Putamen (tissue), 1 donor: ENCODE measurements at regions not wholly inside any gene's neighbourhood (a gene's known extent, or its start where the extent isn't known, plus 50 kb on each side); places are given as distances from the start of the nearest gene placed in this dataset.
A peak's percentile ranks its signal among the peaks of the same experiment; 100 is the strongest.

Experiments used
- DNase-seq: peaks from one replicate; pipeline ENCODE4 v3.0.0-alpha.2; 2016; ENCODE audit warnings: low spot score

DNA sequence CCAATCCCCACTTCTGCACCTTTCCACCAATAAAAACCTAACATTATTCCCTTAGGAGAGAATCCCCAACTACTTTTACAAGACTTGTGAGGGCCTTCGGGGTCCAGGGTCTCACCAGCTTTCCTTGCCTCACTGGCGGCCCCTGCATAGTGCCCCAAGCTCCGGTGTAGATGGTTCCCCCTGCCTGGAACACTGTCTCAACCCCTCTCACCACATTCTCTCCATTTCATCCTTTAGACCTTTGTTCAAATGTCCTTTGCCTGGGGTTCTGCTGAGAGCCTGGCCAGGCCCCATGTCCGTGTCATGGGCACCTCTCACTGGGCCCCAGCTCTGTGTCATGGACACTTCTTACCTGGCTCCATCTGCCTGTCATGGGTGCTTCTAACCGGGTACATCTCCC lies 64.5 kb upstream of the SORCS3 start:
- DNase-seq: no peak

DNA sequence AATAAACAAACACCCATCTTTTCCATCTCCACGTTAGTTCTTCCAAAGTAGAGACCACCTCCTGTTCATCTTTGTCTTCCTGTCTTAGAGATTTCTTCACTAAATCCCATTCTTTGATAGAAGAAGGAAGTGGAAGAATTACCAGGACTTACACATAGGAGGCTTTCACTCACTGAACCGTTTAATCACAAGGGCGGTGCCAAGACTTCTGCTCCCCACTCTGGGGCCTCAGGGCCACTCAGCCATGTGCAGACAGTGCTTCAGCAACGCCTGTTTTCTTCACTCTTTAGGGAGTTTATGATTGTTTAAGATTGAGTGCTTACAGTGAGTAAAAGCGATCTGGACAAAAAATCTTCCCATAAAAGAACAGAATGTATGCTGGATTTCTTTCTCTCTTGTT lies 63.9 kb upstream of the SORCS3 start:
- no peak for DNase-seq

DNA sequence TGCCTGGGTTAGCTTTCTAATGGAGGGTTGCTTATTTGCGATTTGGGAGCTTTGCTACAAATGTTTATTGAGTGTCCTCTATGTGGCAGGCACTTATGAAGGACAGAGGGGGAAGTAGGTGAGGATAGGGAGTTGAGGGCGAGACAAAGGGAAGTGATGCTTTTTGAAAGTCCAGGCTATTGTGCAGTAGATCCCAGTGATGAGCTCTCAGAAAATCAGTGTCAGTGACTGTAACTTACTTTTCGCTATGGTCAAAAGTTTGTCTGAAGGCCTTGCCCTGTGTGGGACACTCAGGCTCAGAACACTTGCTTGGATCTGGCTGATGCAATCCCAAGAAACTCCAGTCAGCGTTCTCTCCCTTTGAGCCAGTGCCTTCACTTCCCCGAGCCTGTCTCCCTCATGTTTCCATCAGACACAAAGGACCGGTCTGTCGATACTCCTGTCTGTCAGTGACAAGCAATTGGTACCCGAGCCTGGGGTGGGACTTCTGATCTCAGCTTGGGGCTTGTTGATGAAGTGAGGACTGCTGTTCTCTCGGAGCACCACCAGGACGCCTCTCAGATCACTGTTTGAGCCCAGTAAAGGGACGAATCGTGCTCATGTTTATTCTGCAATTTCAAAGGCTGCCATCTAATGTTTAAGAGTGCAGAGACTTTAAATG lies 63.1 kb upstream of the SORCS3 start:
- no peak for DNase-seq

DNA sequence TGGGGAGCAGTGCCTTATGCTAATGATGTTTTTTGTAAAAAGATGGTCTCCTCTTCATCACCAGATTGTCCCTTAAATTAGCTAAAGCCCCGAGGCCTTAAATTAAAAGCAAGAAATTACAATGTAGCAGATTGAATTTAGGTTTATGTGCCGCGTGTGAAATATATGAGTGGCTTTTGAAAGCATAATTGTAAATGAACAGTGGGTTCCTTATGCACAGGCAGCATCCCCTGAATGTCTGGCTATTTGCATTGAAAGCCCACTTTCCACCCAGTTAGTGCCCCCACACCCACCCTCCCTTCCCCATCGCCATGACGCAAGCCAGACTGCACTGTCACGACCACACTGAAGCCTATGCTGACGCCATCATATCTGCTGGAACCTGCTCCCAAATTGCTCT lies 62.4 kb upstream of the SORCS3 start:
- no peak for DNase-seq

DNA sequence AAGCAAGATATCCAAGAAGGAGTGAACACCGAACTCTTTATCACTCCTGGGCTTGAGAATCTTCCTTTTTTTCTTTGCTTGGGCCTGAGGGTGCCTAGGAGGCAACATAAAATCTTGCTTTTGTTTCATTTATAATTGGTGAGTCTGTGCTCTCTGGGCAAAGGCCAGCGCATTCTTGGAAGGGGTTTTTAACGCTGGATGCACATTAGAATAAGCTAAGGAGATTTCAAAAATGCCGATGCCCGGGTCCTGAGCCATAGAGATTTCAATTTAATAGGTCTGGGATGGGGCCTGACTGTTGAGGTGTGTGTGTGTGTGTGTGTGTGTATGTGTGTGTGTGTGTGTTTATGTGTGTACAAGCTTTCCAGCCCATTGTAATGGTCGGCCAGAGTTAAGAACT lies 62.0 kb upstream of the SORCS3 start:
- DNase-seq: no peak

DNA sequence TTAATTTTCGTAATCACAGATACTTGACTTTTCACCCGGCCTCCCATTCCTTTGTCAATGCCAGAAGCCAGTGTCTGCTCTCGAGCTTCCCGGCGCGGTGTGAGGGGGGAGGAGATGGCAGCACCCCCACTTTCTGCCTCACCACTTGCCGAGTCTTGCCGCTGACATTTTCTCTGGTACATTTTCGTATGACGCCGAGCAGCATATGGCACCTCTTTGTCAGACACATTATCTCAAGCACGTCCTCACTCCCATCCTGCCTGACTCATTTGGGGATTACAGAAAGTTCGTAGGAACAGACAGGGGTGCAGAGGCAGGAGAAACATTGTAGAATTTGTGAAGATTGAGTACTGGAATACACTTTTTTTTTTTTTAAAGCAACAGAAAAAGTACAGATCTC lies 60.8 kb upstream of the SORCS3 start:
- peak; percentile 51 for DNase-seq

- DNase-seq: peak; percentile 75
These were observed 60.1 kb upstream of the SORCS3 start for GRCh38 chr10:104580774-104581675.

DNA sequence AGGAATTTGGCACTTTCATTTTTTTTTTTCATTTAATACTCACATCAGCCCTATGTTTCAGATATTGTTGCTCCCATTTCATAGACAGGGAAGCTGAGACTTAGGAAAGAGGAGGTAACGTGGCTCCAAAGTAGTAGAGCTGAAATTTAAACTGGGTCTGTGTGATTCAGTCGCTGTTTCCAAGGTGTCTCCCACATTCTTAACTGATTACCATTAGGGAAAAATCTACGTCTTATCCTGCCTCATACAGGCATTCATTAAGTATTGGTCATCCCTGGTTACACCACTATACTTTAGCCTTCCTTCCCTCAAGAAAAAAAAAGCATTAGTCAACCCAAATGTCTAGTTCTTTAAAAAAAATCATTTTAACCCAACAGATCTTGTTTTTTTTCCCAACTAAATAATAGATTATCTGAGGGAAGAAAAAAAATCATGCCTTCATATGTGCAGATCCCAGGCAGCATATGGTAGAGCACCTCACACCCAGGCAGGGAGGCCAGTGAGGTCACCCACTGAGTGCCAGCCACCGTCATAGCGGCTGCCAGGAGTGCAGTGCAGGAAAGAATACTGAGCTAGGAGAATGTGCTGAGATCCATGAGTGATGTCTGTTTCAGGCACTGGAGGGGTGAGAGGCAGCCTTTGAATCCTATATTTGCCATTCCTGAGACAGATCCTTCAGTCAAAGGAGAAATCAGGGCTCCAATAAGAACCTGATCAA lies 59.0 kb upstream of the SORCS3 start:
- no peak for DNase-seq

DNA sequence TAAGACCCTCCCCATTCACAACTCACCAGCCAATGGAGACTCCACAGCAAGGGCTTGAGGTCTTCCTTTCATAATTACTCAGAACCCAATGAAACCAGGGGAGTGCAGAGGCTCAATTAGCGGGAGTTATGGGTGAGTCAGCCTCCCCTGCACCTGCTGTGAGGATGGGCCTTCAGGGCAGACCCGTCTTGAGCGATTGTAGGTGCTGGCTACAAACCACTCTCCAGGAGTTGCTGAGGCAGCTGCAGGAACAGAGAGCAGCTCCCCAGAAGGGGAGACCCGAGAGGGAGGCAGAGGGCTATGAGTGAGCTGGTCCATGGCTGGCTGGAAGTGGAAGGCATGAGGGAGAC lies 58.5 kb upstream of the SORCS3 start:
- no peak for DNase-seq

DNA sequence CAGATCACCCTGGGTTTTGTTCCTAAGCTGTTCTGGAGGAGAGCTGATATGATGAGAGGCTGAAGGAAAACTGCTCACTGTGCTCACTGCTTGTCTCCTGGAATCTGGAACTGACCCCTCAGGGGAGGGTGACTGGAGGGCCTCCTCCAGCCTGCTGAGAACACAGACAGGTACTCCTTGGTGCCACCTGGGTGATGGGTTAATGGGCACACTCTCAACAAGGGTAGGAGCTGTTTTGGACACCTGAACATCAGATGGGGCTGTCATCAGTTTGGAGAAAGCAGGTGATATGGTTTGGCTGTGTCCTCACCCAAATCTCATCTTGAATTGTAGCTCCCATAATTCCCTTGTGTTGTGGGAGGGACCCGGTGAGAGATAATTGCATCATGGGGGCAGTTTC lies 58.1 kb upstream of the SORCS3 start:
- DNase-seq: no peak

DNA sequence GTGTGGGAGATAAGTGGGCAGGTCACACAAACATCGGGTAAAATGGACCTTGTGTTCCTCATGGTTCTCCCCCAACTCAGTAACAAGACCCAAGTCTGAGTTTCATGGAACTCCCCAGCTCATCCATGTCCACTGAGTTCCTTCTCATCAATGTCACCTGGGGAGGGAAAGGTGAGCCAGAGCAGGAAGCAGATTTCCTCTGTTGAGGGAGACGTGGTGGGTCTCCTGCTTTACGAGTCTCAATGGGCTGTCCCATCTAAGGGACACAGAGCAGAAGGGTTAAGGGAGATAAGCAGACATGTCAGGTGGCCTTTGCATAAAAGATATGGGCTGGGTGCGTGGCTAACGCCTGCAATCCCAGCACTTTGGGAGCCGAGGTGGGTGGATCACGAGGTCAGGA lies 56.5 kb upstream of the SORCS3 start:
- DNase-seq: no peak

- DNase-seq: no peak
These were observed 53.3 kb upstream of the SORCS3 start for GRCh38 chr10:104587751-104588150.

GRCh38 chr10:104589431-104589830 lies 51.7 kb upstream of the SORCS3 start:
- no peak for DNase-seq

DNA sequence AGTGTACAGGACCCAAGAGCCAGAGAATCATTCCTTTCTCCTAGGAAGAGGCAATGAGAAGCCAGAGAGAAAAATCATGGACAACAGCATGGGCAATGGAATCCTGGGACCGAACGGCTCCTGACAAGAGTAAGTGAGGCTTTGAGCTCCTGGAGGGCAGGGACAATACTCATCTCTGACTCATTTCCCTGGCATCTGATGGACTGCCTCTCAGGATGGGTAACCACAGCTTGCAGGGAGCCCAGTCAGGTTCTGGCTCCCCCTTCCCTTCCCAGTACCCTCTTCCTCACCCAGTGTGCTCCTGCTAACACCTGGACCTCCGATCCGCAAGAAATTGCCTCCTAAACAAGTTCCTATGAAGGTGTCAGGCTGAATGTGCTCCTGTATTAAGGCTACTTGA lies 51.2 kb upstream of the SORCS3 start:
- no peak for DNase-seq
